IPS DF 6.9 (cell line): ENCODE measurements at regions not wholly inside any gene's neighbourhood (a gene's known extent, or its start where the extent isn't known, plus 50 kb on each side); places are given as distances from the start of the nearest gene placed in this dataset.

Experiments
- DNase-seq: peaks from one replicate; pipeline ENCODE4 v3.0.0-alpha.2; 2013; ENCODE audit warnings: low read depth, low spot score
- H3K27ac ChIP-seq: one replicate; pipeline ENCODE4 v1.5.1; 2013; ENCODE audit warnings: low read length, control low read depth
- H3K27me3 ChIP-seq: 2 replicates; pipeline ENCODE4 v1.6.1; 2013; ENCODE audit warnings: mild to moderate bottlenecking, low read length; ENCODE audit not compliant: control insufficient read depth, insufficient read depth
- H3K36me3 ChIP-seq: 2 replicates; pipeline ENCODE4 v1.6.1; 2013; ENCODE audit warnings: low read length; ENCODE audit not compliant: control insufficient read depth, insufficient read depth
- H3K4me1 ChIP-seq: 2 replicates; pipeline ENCODE4 v1.6.1; 2013; ENCODE audit warnings: low read length; ENCODE audit not compliant: control insufficient read depth, insufficient read depth
- H3K4me3 ChIP-seq: 2 replicates; pipeline ENCODE4 v1.5.1; 2013; ENCODE audit warnings: mild to moderate bottlenecking, low read length
- H3K9me3 ChIP-seq: 2 replicates; pipeline ENCODE4 v1.6.1; 2013; ENCODE audit warnings: low read length, inconsistent platforms; ENCODE audit not compliant: control insufficient read depth, insufficient read depth
- WGBS: extraction: QIAGEN DNeasy Blood & Tissue Kit; methylation state at CpG from one replicate; pipeline ENCODE4 v1.1.7; 2013; ENCODE audit warnings: mixed read lengths, missing lambda C conversion rate; ENCODE audit not compliant: insufficient read length, insufficient coverage; 5-methylcytosine and 5-hydroxymethylcytosine counted together

DNA sequence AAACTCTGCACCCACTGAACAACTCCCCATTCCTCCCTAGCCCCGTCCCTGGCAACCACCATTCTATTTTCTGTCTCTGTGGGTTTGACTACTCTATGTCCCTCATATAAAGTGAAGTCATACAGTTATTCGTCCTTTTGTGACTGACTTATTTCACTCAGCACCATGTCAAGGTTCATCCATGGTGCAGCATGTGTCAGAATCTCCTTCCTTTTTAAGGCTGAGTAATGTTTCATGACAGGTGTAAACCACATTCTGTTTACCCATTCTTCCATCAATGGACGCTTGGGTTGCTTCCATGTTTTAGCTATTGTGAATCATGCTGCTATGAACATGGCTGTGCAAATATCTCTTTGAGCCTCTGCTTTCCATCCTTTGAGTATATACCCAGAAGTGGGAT lies 192.3 kb upstream of the NSMCE3 start:
- DNase-seq: no peak
- Histone ChIP-seq H3K9me3 (no peaks in the 10 kb centered on the region), H3K27ac (no peak overlapping the region), H3K4me3 (no peak overlapping the region), H3K4me1 (no peaks in the 10 kb centered on the region), H3K27me3 (no peaks in the 10 kb centered on the region), H3K36me3 (no peaks in the 10 kb centered on the region)
- no CpG with 5 or more reads among the region's 3 CpGs for WGBS

DNA sequence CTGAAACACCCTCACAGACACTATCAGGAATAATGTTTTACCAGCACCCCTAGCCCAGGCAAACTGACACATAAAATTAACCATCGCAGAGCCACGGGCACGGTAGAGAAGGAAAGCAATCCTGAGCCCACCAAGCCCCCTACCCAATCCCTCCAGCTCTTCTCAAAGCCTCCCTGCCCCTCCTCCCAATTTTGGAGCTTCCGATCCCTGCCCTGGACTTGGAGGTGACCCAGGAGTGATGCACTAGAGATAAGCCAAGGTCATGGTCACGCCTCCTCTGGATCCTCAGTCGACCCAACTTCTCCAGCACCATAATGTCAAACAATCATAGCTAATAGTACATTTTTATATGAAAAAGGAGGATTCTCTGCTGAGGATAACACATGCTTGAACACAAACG lies 188.7 kb upstream of the NSMCE3 start:
- Histone ChIP-seq H3K36me3 (no peaks in the 10 kb centered on the region), H3K4me1 (no peaks in the 10 kb centered on the region), H3K27me3 (no peaks in the 10 kb centered on the region), H3K9me3 (no peaks in the 10 kb centered on the region), H3K4me3 (no peak overlapping the region), H3K27ac (no peak overlapping the region)
- DNase-seq: no peak
- WGBS: no CpG with 5 or more reads among the region's 7 CpGs

DNA sequence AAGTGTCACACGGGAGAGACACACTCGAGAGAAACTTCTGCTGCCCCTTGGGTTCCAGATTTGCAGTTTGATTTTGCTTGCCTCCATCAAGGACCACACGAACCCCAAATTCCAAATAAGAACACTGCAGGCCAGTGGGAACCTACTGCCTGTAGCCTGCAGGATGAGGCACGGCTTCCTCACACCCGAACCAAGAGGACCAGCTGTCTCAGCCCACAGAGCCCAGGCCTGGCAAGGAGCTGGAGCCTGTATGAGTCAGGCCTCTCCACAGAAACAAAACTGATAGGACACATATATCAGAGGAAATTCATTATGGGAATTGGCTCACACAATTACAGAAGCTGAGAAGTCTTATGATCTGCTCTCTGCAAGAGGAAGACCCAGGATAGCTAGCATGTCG lies 188.1 kb upstream of the NSMCE3 start:
- whole genome bisulfite sequencing: no CpG with 5 or more reads among the region's 6 CpGs
- DNase-seq: no peak
- Histone ChIP-seq H3K4me3 (no peak overlapping the region), H3K9me3 (no peaks in the 10 kb centered on the region), H3K27me3 (no peaks in the 10 kb centered on the region), H3K27ac (no peak overlapping the region), H3K4me1 (no peaks in the 10 kb centered on the region), H3K36me3 (no peaks in the 10 kb centered on the region)

DNA sequence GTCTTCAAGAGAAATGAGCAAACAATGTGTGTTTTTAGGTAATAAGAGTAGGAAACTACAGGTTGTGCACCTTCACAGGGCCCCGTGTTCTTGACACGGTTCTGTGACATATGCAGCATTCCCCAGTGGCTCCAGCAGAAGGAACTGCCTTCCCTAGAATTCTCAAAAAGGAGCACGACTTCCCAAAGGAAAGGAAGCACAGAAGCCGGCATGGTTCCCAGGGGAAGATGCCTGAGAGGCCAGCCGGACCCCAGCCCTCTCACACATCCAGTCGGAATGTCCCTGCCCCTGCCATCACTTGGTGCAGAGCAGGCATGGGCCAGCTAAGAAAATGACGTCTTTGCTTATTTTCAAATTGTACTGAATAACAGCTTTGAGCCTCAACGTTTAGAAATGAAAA lies 187.3 kb upstream of the NSMCE3 start:
- Histone ChIP-seq H3K9me3 (no peaks in the 10 kb centered on the region), H3K36me3 (no peaks in the 10 kb centered on the region), H3K4me1 (no peaks in the 10 kb centered on the region; the same call in 1 of the 2 replicates), H3K4me3 (no peak overlapping the region), H3K27ac (no peak overlapping the region), H3K27me3 (no peaks in the 10 kb centered on the region)
- WGBS: no CpG with 5 or more reads among the region's 8 CpGs
- no peak for DNase-seq

DNA sequence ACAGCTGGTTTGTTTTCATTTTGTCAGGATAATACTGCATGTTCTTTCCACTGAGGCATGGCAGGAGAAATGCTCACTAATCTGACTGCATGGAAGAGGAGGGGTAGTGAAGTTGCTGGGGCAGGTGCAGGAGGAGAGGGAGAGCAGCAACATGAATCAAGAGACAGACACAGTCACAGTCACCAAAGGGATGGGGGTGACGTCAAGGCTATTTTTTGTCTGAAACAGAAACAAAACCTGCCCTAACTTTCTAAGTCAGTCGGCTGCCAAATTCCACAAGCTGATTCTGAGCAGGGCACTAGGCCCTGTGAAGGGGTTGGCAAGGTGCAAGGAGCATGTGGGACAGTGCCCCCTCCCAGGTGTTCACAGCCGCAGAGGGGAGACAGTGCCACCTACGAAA lies 186.6 kb upstream of the NSMCE3 start:
- H3K36me3 ChIP-seq: no peaks in the 10 kb centered on the region
- no peak overlapping the region for H3K27ac ChIP-seq
- no CpG with 5 or more reads among the region's 4 CpGs for WGBS
- H3K27me3 ChIP-seq: no peaks in the 10 kb centered on the region
- H3K9me3 ChIP-seq: no peaks in the 10 kb centered on the region
- H3K4me3 ChIP-seq: no peak overlapping the region
- no peak for DNase-seq
- peaks cover 4% of the 10 kb centered on the region for H3K4me1 ChIP-seq

DNA sequence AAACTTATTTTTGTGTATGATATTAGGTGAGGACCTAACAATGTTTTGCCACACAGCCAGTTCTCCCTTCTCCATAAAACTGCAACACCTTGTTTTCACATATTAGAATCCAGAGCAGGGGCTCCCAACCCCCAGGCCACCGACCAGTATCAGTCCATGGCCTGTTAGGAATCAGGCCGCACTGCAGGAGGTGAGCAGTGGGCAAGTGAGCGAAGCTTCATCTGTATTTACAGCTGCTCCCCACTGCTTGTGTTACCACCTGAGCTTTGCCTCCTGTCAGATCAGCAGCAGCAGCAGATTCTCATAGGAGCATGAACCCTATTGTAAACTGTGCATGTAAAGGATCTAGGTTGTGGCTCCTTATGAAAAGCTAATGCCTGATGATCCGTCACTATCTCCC lies 185.9 kb upstream of the NSMCE3 start:
- H3K27ac ChIP-seq: no peak overlapping the region
- WGBS: no CpG with 5 or more reads among the region's 4 CpGs
- no peaks in the 10 kb centered on the region for H3K27me3 ChIP-seq
- peaks cover 4% of the 10 kb centered on the region for H3K4me1 ChIP-seq
- H3K9me3 ChIP-seq: no peaks in the 10 kb centered on the region
- DNase-seq: no peak
- no peak overlapping the region for H3K4me3 ChIP-seq
- no peaks in the 10 kb centered on the region for H3K36me3 ChIP-seq

DNA sequence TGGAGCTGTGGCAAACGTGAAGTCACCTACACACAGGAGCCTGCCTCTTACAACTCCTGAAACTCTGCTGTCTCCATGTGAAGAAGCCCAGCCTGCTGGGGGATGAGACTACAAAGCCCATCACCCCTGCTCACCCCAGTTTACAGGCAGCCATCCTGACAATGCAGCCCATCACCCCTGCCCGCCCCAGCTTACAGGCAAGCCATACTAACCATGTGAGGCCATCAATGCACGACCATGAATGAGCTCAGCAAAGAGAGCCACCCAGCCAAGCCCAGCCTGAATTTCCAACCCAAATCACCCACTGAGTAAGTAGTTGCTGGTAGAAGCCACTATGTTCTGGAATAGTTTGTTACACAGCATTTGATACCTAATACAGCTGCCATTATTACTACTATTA lies 185.4 kb upstream of the NSMCE3 start:
- peaks cover 4% of the 10 kb centered on the region for H3K4me1 ChIP-seq
- no peaks in the 10 kb centered on the region for H3K27me3 ChIP-seq
- no peaks in the 10 kb centered on the region for H3K9me3 ChIP-seq
- DNase-seq: no peak
- no peak overlapping the region for H3K27ac ChIP-seq
- no peak overlapping the region for H3K4me3 ChIP-seq
- WGBS: no CpG with 5 or more reads among the region's 3 CpGs
- no peaks in the 10 kb centered on the region for H3K36me3 ChIP-seq

DNA sequence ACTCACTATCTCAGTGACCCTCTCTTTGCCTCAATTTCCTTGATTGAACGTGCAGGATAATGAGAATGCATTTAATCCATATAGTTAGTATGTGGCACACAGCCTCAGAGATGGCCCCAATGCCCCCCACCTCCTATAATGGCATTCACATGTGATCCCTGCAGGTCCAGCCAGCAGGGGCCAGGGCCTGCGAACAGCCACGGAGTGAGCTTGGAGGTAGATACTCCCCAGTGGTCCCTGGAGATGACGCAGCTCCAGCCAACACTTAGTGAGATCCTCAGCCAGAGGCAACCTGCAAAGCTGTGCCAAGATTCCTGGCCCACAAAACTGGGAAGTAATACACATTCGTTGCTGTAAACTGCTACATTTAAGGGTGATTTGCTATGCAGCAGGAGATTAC lies 184.9 kb upstream of the NSMCE3 start:
- WGBS: no CpG with 5 or more reads among the region's 5 CpGs
- DNase-seq: no peak
- Histone ChIP-seq H3K27me3 (no peaks in the 10 kb centered on the region), H3K36me3 (no peaks in the 10 kb centered on the region), H3K4me3 (no peak overlapping the region), H3K27ac (no peak overlapping the region), H3K4me1 (peaks cover 4% of the 10 kb centered on the region), H3K9me3 (no peaks in the 10 kb centered on the region)

DNA sequence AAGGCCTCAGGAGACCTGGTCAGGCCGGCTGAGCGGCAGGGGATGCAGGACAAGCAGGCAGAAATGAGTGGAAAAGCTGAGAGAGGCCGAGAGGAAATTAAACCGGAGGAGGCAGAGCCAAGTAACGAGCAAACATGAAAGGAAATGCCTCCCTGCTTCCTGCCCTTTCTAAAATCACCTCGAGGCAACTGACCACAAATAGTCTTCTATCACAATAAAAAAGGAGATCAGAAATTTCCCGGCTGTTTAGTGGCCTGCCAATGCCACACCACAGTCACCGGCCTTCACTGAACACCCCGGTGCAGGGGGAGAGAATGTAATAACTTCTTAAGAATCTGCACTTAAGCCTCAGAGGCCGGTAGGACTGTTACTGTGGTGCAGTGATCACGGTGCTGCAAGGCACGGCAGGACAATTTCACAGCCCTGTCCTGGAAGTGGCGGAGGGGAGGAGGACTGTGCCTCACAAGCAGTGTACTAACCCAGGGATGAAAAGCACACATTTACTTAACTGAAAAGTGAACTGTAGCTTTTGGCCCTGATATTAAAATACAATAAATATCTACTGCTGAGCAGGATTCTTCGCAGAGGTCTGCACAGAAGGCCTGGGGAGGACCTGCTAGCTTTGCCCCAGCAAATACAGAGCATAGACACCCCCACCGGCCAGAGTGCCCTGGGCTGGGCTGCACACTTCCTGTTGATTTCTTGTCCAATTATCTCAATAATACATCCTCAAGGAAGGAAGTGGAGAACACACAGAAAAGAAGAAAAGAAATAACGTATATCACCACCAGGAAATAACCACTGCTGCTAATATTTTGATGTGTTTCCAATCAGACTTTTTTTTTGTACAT lies 183.5 kb upstream of the NSMCE3 start:
- no peaks in the 10 kb centered on the region for H3K36me3 ChIP-seq
- no CpG with 5 or more reads among the region's 16 CpGs for WGBS
- H3K9me3 ChIP-seq: no peaks in the 10 kb centered on the region
- DNase-seq: no peak
- H3K27me3 ChIP-seq: no peaks in the 10 kb centered on the region
- H3K27ac ChIP-seq: no peak overlapping the region
- no peak overlapping the region for H3K4me3 ChIP-seq
- peaks cover 4% of the 10 kb centered on the region for H3K4me1 ChIP-seq

DNA sequence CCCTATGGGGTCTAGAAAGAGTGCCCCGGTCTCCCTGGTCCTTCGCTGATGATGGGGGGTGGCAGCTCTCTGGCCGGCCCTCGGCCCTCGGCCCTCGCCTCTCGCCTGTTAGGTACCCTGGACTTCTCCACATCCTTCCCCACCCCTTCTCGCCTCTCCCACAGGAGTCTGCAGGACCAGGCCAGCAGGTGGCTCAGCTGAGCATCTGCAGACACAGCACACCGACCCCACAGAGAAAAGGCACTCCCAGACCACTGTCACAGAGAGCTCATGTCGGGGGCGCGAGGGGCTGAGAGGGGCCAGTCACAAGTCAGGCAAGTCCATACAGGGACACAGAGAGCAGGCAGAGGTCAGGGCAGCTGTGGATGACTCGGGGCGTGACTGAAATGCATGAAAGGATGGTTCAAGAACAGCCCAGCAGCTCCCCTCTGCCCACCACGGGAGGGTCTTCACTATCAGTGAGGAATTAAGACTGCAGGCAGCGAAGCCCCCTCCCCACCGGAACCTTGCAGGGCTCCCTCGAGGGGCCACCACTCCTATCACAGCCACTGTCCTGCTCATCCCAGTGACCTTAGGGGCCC lies 181.7 kb upstream of the NSMCE3 start:
- peaks cover 4% of the 10 kb centered on the region for H3K4me1 ChIP-seq
- H3K27me3 ChIP-seq: no peaks in the 10 kb centered on the region
- no peaks in the 10 kb centered on the region for H3K9me3 ChIP-seq
- WGBS: no CpG with 5 or more reads among the region's 18 CpGs
- DNase-seq: peak; percentile 33
- no peaks in the 10 kb centered on the region for H3K36me3 ChIP-seq
- H3K4me3 ChIP-seq: no peak overlapping the region
- no peak overlapping the region for H3K27ac ChIP-seq

DNA sequence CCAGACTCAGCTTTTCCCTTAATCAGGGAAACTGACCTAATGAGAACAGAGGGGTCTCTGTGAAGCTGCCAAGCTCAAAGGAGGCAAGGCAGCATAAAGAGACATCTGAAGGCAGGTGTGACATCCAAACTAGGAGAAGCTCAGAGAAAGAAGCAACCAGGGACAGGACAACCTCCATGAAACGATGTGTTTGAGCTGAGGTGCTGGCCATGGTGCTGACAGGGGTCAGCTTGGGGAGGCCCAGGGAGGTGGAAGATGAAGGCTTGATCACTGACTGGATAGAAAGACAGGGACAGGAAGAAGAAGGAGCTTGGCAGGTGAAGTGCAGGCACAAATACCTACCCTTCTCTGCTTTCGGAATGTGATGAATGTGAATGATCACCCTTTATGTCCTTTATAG lies 179.5 kb upstream of the NSMCE3 start:
- Histone ChIP-seq H3K4me1 (peaks cover 4% of the 10 kb centered on the region), H3K27me3 (no peaks in the 10 kb centered on the region), H3K9me3 (no peaks in the 10 kb centered on the region), H3K4me3 (no peak overlapping the region), H3K36me3 (no peaks in the 10 kb centered on the region), H3K27ac (no peak overlapping the region)
- no peak for DNase-seq
- WGBS: no CpG with 5 or more reads among the region's 2 CpGs
